T-helper 2 cell (primary cell): ENCODE measurements at regions not wholly inside any gene's neighbourhood (a gene's known extent, or its start where the extent isn't known, plus 50 kb on each side); places are given as distances from the start of the nearest gene placed in this dataset.

Experiments used
- DNase-seq, 5 experiments: peaks; one replicate each; pipeline versions ENCODE4 v3.0.0 to v3.0.0-alpha.2; 2012 to 2022

- no peak for DNase-seq
Observed at GRCh38 chr11:37560991-37561390, 963.0 kb upstream of the RAG2 start.

DNA sequence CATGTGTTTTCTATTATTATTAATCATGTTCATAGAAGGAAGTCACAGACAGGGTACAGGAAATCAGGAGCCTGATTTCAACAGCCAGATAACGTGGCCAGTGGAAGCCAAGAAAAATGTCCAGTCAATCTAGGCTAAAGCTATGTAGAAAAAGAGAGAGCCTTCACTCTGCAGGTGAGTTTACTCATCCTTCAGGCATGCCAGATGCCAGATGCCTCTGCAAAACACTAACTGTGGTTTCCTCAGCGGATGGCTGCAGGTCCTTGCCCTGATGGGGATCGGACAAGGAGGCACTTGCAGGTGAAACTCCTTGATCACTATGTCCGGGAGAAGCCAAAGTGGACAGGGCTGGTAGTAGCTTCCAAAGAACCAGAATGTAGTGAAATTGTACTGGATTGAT lies 962.3 kb upstream of the RAG2 start:
- no peak for DNase-seq

DNA sequence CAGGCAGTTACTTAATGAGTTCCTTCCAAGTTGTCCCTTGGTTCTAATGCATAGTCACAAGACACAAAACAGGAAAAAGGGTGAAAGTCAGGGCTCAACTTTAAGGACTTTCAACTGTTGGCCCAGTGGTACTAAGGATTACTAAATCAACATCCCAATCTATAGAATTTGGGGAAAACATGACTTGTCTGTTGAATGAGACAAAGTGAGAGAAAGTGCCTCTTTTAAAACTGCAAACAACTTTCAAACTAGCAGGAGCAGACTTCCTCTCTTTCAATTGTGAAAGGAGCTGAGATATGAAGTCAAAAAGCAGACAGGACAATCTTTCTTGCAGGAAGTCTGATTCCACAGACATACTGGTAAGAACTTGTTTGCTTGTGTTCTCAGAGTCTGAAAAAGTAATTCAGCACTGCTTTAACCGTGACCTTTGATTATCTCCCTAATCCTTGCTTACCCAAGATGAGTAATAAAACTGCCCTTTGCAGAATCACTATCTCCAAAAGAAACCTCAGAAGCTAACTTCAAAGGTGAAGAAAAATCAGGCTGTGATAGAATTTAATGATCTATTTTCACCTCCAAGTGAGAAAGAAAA lies 960.7 kb upstream of the RAG2 start:
- no peak for DNase-seq

DNA sequence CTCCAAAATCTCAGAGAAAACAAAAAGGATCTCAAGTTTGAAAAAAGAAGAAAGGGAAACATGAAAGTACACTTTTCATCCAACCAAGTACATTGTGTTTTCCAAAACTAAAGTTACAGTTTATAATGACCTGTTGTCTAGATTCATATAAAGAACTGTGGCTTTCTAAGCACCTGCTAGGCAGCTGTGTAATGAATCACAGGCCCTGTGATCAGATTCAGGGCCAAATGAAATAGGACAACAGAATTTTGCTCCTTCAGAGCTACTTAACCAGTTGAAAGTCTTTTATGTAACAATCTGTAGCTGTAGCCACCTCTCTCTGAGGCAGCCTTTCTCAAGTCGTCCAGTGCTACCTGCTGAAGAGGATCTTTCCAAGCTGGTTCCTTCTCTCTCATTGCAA lies 960.0 kb upstream of the RAG2 start:
- no peak for DNase-seq

- no peak for DNase-seq
Observed at GRCh38 chr11:37552284-37552683, 954.2 kb upstream of the RAG2 start.

GRCh38 chr11:37544491-37544890 lies 946.5 kb upstream of the RAG2 start:
- no peak for DNase-seq

DNA sequence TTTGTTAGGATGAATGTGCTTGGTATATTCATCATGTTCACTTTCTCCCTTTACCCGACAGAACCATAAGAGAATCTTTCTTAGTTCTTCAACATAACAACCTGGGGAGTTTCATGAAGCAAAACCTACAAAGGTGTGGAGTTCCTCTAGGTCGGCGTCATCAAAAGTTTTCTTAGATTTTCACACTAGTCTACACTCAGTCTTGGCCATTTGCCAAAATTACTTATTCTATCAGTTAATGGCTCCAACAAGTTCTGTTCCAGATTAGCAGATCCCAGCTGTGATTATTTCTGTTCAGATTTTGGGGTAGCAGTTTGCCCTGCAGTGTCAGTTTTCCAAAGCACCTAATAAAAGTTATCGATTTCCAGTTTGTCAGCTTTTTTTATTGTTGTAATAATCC lies 935.8 kb upstream of the RAG2 start:
- DNase-seq, result no peak

DNA sequence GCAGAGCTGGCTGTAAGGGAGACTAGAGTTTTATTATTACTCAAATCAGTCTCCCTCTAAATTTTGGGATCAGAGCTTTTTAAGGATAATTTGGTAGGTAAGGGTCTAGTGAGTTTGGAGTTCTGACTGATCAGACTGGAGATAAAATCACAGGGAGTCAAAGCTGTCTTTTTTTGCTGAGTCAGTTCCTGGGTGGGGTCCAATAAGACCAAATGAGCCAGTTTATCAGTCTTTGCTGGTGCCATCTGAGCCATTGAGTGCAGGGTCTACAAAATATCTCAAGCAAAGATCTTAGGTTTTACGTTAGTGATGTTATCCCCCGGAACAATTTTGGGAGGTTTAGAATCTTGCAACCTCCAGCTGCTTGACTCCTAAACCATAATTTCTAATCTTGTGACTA lies 935.1 kb upstream of the RAG2 start:
- DNase-seq, result no peak

- DNase-seq, result no peak
Observed at GRCh38 chr11:37532271-37532670, 934.2 kb upstream of the RAG2 start.

DNA sequence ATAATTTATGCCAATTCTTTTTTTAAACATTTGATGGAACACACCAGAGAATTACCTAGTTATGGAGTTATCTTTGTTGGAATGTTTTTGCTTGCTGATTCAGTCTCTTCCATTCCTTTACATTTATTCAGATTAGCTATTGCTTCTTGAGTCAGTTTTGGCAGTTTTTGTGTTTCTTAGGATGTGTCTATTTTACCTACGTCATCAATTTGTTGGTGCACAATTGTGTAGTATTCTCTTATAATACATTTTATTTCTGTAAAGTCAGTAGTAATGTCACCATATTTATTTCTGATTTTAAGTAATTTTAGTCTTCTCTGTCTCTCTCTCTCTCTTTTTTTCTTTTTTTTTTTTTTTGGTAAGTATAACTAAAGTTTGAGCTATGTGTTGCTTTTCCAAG lies 929.5 kb upstream of the RAG2 start:
- DNase-seq, result no peak

- DNase-seq, result no peak
Observed at GRCh38 chr11:37525336-37525735, 927.3 kb upstream of the RAG2 start.

GRCh38 chr11:37519781-37520180 lies 921.7 kb upstream of the RAG2 start:
- DNase-seq, result no peak

GRCh38 chr11:37512156-37512780 lies 914.2 kb upstream of the RAG2 start:
- DNase-seq, result no peak

GRCh38 chr11:37511425-37511933 lies 913.4 kb upstream of the RAG2 start:
- DNase-seq, result no peak

- DNase-seq, result no peak
Observed at GRCh38 chr11:37509506-37509905, 911.5 kb upstream of the RAG2 start.

GRCh38 chr11:37506531-37506930 lies 908.5 kb upstream of the RAG2 start:
- DNase-seq, result no peak

DNA sequence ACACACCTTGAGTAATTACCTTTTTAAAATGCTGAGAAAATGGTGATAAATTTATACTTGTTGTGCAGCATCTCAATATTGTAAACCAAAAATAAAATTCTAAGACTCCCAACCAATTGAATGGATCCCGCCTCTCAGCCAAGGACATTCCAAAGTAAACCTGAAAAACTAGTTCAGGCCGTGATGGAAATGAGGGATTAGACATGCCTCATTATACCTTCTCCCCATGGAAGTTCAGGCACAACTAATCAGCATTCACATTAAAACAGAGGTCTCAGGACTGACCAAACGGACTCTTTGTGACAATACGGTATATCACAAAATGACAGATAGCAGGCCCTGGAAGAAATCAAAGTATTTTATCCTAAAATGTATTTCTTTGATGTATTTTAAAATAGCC lies 907.4 kb upstream of the RAG2 start:
- no peak for DNase-seq

- no peak for DNase-seq
Observed at GRCh38 chr11:37504921-37505320, 906.9 kb upstream of the RAG2 start.

- no peak for DNase-seq
Observed at GRCh38 chr11:37504060-37504611, 906.1 kb upstream of the RAG2 start.

DNA sequence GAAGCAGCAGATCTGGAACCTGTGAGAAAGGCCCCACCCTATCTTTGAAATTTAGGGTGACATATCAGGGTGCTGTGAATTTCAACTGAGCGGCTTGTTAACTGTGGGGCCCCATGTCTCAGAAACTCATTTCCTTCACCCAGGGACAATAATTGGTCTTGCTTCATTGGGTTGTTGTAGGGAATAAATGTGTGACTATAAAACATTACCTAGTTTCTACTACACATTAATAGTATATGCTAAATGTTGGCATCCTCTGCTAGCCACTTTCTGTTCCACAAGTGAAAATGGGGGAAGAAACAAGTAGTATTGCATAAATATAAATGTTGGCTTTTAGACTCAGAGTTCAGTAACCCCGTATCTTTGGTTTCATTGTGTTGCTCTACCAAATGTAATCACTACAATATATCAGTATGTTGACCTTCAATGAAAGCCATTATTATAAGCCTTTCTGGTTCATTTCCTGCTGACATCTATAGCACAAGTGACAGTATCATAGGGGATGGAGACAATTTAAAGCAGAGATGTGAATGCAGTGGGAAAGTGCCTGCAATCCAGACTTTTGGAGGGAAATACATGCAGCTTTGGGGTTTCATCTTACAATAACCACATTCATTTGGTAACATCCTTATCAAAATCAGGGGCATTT lies 905.5 kb upstream of the RAG2 start:
- no peak for DNase-seq

- DNase-seq, result no peak
Observed at GRCh38 chr11:37502202-37502601, 904.2 kb upstream of the RAG2 start.

GRCh38 chr11:37500425-37500824 lies 902.4 kb upstream of the RAG2 start:
- DNase-seq, result no peak

- no peak for DNase-seq
Observed at GRCh38 chr11:37497326-37497725, 899.3 kb upstream of the RAG2 start.

DNA sequence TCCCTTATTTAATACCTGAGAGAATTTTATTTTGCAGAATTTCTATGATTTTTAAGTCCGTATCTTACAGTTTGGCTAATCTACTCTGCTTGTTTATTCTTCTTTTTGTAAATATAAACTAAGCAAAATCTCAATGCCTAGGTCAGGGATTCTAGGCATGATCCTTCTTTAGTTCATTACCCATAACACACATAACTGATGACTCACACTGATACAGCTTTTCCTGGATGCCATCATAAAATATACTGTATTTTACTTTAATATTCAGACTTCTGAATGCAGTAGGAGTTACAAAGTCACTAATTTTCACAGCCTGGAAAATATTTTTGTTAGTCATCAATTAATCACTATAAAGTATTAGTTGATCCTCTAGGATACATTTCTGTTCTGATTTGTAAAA lies 898.2 kb upstream of the RAG2 start:
- no peak for DNase-seq
